ENCODE measurements at regions not wholly inside any gene's neighbourhood (a gene's known extent, or its start where the extent isn't known, plus 50 kb on each side); places are given as distances from the start of the nearest gene placed in this dataset.

DNA sequence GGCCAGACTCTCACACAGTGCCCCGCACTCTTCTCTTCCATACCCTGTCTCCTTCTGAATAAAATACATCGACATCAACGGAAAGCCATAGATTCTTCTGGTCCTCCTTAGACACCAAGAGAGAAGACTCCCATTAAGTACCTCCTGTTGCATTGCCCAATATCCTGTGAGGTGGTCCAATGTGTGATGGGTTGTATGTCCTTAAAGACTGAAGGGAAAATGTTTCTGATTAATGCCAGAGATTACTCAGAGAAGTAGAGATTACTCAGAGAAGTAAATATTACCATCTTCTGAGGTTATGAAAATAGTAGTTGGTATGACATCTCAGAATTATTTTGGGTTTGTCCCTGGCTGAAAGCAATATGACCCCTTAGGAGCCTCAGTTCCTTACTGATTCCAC lies 60.8 kb upstream of the GALNT15 start:
- no peak for TF ChIP-seq POLR2A (IDR thresholded peaks at IDR 0.05)
- TF ChIP-seq CTCF (IDR thresholded peaks at IDR 0.05), result no peak
